Breast epithelium (tissue), 3 donors: ENCODE measurements at regions not wholly inside any gene's neighbourhood (a gene's known extent, or its start where the extent isn't known, plus 50 kb on each side); places are given as distances from the start of the nearest gene placed in this dataset.

Experiments used
- POLR2A ChIP-seq: fragments of 450-650 bp; IDR thresholded peaks from one replicate; pipeline ENCODE4 v1.6.1; 2016; ENCODE audit warnings: antibody characterized with exemption, mild to moderate bottlenecking, moderate library complexity
- TF ChIP-seq, protein P1 (sequence below), 3 donors: fragments of 450-650 bp; IDR thresholded peaks; one replicate each; pipeline ENCODE4 v1.5.1; 2016 to 2017; ENCODE audit warnings: antibody characterized with exemption in 3 of 3, mild to moderate bottlenecking in 3 of 3, moderate library complexity in 3 of 3

DNA sequence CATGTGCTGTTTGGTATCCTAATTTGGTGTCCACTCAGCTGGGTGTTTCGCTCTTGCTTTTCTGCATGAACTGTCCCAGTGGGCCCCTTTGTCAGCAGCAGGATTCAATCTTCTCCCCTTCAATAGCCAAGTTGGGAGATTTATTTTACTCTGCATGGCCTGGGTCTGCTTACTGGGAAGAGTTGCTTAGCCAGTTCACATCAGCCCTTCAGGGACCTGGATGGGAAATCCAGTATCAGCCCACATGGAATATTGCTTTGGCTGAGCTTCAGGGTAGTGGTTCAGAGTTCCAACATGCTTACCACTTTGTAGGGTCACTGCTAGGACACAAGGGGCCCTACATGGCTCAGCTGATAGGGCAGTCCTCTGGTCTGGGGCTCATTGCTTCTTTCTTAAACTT is 93.0 kb upstream of the BOC start:
- TF ChIP-seq, protein P1, sequence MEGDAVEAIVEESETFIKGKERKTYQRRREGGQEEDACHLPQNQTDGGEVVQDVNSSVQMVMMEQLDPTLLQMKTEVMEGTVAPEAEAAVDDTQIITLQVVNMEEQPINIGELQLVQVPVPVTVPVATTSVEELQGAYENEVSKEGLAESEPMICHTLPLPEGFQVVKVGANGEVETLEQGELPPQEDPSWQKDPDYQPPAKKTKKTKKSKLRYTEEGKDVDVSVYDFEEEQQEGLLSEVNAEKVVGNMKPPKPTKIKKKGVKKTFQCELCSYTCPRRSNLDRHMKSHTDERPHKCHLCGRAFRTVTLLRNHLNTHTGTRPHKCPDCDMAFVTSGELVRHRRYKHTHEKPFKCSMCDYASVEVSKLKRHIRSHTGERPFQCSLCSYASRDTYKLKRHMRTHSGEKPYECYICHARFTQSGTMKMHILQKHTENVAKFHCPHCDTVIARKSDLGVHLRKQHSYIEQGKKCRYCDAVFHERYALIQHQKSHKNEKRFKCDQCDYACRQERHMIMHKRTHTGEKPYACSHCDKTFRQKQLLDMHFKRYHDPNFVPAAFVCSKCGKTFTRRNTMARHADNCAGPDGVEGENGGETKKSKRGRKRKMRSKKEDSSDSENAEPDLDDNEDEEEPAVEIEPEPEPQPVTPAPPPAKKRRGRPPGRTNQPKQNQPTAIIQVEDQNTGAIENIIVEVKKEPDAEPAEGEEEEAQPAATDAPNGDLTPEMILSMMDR (IDR thresholded peaks at IDR 0.05), result no peak
- no peak for TF ChIP-seq POLR2A
